CD4-positive, alpha-beta T cell treated with Interleukin-4 for 1 hour (primary cell): ENCODE measurements at regions not wholly inside any gene's neighbourhood (a gene's known extent, or its start where the extent isn't known, plus 50 kb on each side); places are given as distances from the start of the nearest gene placed in this dataset.

ENCODE experiments used
- DNase-seq, 2 donors: peaks; one replicate each; pipeline ENCODE4 v3.0.0-alpha.2; 2020 to 2022

- DNase-seq, result no peak
Measured at GRCh38 chr17:65403626-65404025, 157.8 kb downstream of the AXIN2 start.

GRCh38 chr17:65402513-65403496, 158.6 kb downstream of the AXIN2 start:
- no peak for DNase-seq

- DNase-seq, result no peak
Measured at GRCh38 chr17:65401561-65401960, 159.9 kb downstream of the AXIN2 start.

- DNase-seq, result no peak
Measured at GRCh38 chr17:65400701-65401100, 160.7 kb downstream of the AXIN2 start.

GRCh38 chr17:65398040-65398787, 163.2 kb downstream of the AXIN2 start:
- DNase-seq, result no peak

GRCh38 chr17:65395924-65396323, 165.5 kb downstream of the AXIN2 start:
- DNase-seq, result no peak

GRCh38 chr17:65394811-65395472, 166.5 kb downstream of the AXIN2 start:
- no peak for DNase-seq

- DNase-seq, result no peak
Measured at GRCh38 chr17:65393514-65393913, 167.9 kb downstream of the AXIN2 start.

GRCh38 chr17:65389949-65390348, 171.5 kb downstream of the AXIN2 start:
- DNase-seq, result no peak

GRCh38 chr17:65389426-65389825, 172.0 kb downstream of the AXIN2 start:
- DNase-seq, result no peak

GRCh38 chr17:65388911-65389310, 172.5 kb downstream of the AXIN2 start:
- DNase-seq, result no peak

GRCh38 chr17:65387322-65387721, 174.1 kb downstream of the AXIN2 start:
- no peak for DNase-seq

GRCh38 chr17:65385726-65386125, 175.7 kb downstream of the AXIN2 start:
- DNase-seq, result no peak

GRCh38 chr17:65385071-65385470, 176.4 kb downstream of the AXIN2 start:
- DNase-seq, result no peak

GRCh38 chr17:65381152-65381551, 180.3 kb downstream of the AXIN2 start:
- DNase-seq, result no peak

- no peak for DNase-seq
Measured at GRCh38 chr17:65374966-65375365, 186.5 kb downstream of the AXIN2 start.

- DNase-seq, result no peak
Measured at GRCh38 chr17:65371702-65372101, 189.7 kb downstream of the AXIN2 start.

GRCh38 chr17:65370669-65371131, 190.7 kb downstream of the AXIN2 start:
- DNase-seq, result no peak

- no peak for DNase-seq
Measured at GRCh38 chr17:65368341-65368740, 193.1 kb downstream of the AXIN2 start.

- DNase-seq, result no peak
Measured at GRCh38 chr17:65366102-65366844, 195.2 kb downstream of the AXIN2 start.

- DNase-seq, result no peak
Measured at GRCh38 chr17:65365169-65365568, 196.3 kb downstream of the AXIN2 start.

GRCh38 chr17:65364438-65364837, 197.0 kb downstream of the AXIN2 start:
- DNase-seq, result no peak

GRCh38 chr17:65362826-65363225, 198.6 kb downstream of the AXIN2 start:
- no peak for DNase-seq
